Limb (tissue), 2 donors: ENCODE measurements at regions not wholly inside any gene's neighbourhood (a gene's known extent, or its start where the extent isn't known, plus 50 kb on each side); places are given as distances from the start of the nearest gene placed in this dataset.

Source experiments
- DNase-seq, 2 donors: peaks; one replicate each; pipeline ENCODE4 v3.0.0-alpha.2; 2016; ENCODE audit errors: extremely low spot score in 2 of 2

DNA sequence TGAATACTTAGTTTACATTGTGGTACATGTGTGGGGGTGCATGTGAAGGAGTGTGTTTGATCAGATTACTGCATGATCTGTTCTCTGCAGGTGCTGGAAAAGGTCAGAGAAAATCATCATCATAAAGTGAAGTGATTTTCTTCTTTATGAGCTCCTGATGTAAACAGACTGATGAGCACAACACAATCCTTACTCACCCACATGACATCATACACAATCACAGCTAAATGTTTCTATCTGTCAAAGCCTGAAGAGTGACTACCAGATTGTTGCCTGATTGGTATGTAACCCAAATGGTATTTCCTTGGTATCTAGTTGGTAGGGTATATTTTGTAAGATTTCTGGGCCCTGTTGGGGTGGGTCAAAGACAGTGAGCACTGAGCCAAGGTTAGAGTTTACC, 270.8 kb downstream of the FOXG1 start:
- no peak for DNase-seq

GRCh38 chr14:29039171-29039570, 272.6 kb downstream of the FOXG1 start:
- DNase-seq = no peak

DNA sequence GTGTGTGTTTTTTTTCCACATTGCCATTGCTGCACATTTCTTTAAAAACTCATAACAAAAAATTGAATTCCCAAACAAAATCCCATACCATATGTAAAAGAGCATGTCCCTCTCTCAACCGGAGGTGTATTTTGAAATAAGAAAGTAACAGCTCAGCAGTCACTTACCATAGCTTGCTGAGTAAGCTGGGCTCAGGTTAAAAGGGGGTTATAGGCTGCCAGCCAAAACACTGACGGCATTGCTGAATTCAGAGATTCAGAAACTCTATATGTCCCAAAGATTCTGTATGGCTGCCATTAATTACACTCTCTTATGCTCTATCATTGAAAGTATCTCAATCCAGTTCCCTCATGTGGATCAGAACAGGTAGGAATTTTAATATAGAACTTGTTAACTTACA, 276.0 kb downstream of the FOXG1 start:
- peak in 1 of 2 donors; percentile 27 for DNase-seq

DNA sequence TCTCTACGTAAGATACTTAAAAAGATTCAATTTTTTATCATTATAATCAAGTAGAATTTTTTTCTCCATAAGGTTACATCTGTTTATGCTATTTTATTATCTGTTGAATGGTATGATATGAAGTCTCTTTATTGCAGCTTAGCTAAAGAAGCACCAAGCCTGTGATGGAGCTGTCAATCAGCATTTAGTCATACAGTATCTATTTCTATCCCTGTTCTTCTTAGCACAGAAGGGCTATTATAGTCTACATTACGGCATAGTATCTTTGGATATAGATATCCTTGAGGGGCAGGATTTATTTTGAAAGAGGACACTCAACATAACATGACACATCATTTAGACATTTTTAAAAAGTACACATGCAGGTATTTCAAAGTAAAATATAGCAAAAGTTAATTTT, 277.1 kb downstream of the FOXG1 start:
- no peak for DNase-seq

GRCh38 chr14:29045237-29045636, 278.6 kb downstream of the FOXG1 start:
- DNase-seq = no peak

DNA sequence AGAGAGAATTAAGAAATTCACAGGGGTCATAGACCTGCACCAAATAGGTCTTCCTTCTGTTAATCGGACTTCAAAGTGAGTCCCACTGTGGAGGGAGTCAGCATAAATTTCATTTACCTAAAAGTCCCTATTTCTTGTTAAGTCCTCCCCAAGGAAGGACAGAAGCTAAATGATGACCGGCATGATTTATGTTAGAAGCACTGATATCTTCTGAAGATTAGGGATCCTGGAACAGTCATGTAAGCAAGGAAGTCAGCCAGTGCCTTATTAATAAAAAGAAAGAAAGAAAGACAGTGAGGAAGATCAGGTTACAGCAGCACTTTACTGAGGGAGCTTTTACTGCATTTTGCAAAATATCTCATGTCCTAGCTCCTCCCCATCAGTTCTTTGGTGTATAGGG, 287.5 kb downstream of the FOXG1 start:
- no peak for DNase-seq

DNA sequence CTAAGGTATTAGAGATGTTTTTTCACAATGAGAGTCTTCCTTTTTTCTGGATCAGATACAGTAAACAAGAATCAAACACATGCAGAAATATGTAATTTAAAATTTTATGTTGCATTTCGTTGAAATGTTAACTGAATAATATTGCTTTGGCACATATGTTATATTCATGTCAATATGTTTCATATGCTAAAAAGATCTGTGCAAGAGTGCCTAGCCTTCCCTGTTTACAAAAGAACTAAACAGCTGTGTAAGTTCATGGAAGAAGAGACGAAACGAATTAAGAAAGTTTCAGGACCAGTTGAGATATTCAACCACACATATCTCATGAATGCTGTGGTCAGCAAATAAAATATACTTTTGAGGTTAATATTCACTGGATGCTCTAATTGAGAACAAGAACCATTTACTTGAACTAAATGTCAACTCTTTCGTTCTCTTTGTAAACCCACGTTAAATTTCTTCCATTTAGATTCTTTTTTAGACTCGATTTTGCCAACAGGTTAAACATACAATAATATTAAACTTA, 289.5 kb downstream of the FOXG1 start:
- DNase-seq = no peak

DNA sequence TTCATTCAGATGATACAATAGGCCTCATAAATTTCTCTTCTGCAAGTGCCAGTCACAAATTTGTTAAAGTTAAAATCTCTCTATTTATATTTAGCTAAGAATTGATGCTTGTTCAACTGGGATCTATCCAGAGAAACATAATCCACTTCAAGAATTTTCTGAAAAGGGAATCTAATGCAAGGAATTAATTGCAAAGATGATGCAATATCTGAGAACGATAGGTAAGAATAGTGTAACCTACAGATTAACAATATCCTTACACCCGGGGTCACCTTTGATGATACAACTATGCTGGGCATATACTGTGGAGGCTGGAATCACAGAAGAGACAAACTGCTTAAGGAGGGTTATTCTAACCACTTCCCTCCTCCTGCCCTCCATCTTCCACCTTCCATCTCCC, 295.1 kb downstream of the FOXG1 start:
- no peak for DNase-seq

DNA sequence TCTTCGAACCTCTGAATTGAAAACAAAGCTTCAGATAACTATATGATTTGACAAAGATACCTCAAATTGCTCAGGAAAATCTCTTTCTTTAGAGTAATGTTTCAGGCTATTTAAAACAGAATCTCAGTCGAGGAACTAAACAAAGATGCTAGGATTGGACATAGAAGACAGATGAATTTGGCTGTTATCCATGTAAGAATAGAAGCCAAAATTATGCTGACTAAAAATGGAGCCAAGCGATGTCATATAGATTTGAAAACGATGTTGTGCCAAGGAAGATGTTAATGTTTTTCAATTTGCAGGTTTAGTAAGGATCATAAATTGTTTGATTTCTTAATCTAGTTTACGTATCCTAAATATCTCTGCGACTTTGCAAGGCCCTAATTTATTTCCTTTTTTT, 295.9 kb downstream of the FOXG1 start:
- no peak for DNase-seq

GRCh38 chr14:29062976-29063375, 296.4 kb downstream of the FOXG1 start:
- no peak for DNase-seq

DNA sequence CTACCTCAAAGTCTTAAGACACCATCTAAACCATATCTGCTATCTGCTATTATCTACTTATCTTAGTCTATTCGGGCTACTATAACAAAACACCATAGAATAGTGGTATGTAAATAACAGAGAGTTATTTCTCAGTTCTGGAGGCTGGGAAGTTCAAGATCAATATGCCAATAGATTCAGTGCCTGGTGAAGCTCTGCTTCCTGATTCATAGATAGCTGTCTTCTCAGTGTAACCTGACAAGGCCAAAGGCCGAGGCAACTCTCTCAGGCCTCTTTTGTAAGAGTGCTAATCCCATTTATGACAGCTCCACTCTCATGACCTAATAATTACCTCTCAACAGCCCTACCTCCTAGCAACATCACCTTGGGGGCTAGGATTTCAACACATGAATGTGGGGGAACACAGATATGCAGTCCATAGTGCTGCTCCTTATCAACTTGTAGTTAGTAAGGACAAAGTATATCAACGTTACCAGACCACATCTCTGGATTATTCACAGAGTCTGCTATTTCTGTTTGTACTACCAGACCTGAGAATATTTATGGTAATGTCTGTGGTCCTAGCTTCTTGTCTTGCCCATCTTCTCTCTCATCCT, 297.8 kb downstream of the FOXG1 start:
- DNase-seq = no peak

GRCh38 chr14:29069228-29069627, 302.6 kb downstream of the FOXG1 start:
- no peak for DNase-seq

- no peak for DNase-seq
Measured at GRCh38 chr14:29075761-29076160, 309.2 kb downstream of the FOXG1 start.

GRCh38 chr14:29077916-29078315, 311.3 kb downstream of the FOXG1 start:
- DNase-seq = no peak

DNA sequence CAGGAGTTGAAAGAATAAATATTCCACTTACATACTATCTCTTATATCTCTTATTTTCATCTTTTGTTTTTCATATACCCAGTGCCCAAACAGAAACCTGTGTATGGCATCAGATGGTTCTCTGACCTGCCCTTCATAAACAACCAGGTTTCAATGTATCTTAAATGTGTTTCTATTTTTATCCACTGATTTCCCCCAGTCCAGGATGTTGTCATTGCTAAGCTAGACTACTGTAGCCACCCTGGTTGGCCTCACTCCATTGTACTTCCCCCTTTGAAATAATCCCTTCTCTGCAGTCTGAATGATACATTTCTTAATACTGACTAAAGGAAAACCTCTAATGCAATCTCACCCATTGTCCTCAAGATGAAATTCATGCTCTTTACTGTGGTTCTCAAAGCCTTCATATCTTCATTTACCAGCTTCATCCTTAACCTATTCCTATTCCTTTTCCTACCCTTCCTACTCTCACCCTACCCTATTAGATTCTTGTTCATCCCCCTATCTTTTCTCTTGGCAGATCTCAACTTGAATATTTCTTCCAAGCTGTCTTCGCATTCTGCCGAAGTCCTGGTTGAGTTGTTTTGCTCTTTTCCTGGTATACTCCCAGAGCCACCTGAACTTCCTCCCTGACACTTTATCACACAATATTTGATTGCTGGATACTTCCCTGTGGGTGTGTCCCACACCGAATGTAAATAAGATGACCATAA, 312.4 kb downstream of the FOXG1 start:
- DNase-seq = no peak

- no peak for DNase-seq
Measured at GRCh38 chr14:29085546-29085945, 319.0 kb downstream of the FOXG1 start.

DNA sequence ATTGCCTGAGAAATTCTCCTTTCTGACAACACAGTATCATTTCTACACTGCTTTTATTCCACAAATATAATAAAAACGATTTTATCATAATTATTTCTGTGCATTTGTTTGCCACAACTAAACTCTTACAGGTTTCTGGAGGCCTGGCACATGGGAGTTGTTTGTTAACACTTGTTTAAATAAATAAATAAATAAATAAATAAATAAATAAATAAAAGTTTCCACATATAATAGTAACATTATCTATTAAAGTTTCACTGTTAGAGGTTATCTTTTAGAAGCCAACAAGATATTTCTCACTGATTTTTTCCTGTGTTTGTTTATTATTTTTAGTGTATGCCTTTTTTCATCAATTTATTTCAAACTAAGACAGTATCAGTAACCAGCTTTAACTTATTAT, 323.3 kb downstream of the FOXG1 start:
- DNase-seq = no peak

GRCh38 chr14:29092121-29092520, 325.5 kb downstream of the FOXG1 start:
- DNase-seq = no peak

DNA sequence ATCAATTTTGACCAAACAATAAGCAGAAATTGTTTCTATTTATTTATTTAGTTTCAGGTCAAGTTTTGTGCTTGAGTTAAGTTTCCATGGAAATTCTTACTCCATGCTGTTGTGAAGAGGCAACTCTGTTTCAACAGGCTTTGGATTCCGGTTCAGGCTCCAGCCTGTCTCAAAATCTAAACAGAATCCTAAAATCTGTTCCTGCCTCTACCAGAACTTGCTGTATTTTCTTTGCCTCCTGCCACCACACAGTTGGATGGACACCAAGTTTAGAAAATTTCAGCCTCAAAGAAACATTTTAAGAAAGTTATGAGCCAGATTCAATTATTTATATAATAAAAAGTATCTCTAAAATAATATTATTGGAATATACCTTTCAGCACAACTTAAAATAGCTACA, 330.9 kb downstream of the FOXG1 start:
- no peak for DNase-seq

DNA sequence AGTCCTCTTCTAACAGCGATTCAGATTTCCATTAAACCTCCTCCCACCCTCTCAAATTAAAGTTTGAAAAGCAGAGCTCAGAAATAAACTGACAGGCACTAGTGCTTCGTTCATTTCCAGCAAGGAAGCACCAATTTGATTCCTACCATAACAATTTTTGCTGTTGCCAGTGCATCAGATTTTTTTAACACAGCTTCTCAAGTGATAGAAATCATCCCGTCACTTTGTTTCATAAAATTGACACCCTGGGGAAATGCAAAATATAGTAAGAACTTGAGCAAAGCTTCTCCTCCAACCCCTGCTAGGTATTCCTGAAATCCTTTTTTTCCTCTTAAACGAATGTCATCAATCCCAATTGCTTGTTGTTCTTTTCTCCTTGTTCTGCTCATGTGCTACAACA, 332.1 kb downstream of the FOXG1 start:
- DNase-seq = no peak

- no peak for DNase-seq
Measured at GRCh38 chr14:29102266-29102665, 335.7 kb downstream of the FOXG1 start.

GRCh38 chr14:29102996-29103395, 336.4 kb downstream of the FOXG1 start:
- no peak for DNase-seq

GRCh38 chr14:29108908-29109307, 342.3 kb downstream of the FOXG1 start:
- DNase-seq = no peak
